ENCODE measurements at regions not wholly inside any gene's neighbourhood (a gene's known extent, or its start where the extent isn't known, plus 50 kb on each side); places are given as distances from the start of the nearest gene placed in this dataset.
A peak's percentile ranks its signal among the peaks of the same experiment; 100 is the strongest.
"Not testable (repeated sequence)": the region's sequence is repeated elsewhere in the genome, so short reads cannot be mapped to it uniquely, and the experiment has no call there.

- Histone ChIP-seq H3K36me3 (no peaks in the 10 kb centered on the region), H3K4me3 (no peak overlapping the region), H3K9me3 (no peaks in the 10 kb centered on the region), H3K27me3 (ENCODE audit: low read depth) (no peaks in the 10 kb centered on the region), H3K4me1 (no peaks in the 10 kb centered on the region), H3K27ac (no peak overlapping the region)
- DNase-seq (no peak), ATAC-seq (no peak)
- intact Hi-C loops (cut with DNase I): no loop called here
- no peak for TF ChIP-seq CTCF (IDR thresholded peaks at IDR 0.05)
Observed at GRCh38 chr6:112936079-112936472, 588.9 kb downstream of the RFPL4B start.

DNA sequence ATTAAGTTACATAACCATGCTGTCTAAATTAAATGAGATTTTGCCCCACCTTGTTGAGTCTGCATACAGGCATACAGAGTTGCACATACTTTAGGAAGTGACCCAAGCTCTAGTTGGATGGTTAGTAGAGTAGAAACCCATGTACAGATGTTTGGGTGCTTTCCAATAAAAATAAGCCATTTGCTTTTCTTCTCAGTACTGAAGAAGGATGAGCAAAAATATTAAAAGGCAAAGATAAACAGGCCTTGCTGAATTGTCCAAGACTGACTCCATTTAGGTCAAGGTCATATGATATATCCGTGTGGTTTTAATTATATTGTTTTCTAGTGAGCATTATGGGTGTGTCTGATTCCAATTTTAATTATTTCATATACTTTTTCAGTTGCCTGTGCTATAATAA lies 589.4 kb downstream of the RFPL4B start:
- no peak overlapping the region for H3K4me3 ChIP-seq
- H3K9me3 ChIP-seq: no peaks in the 10 kb centered on the region
- TF ChIP-seq CTCF (IDR thresholded peaks at IDR 0.05): no peak
- intact Hi-C loops (cut with DNase I): no loop called here
- no peak overlapping the region for H3K27ac ChIP-seq
- H3K36me3 ChIP-seq: no peaks in the 10 kb centered on the region
- no peaks in the 10 kb centered on the region for H3K4me1 ChIP-seq
- H3K27me3 ChIP-seq (ENCODE audit: low read depth): no peaks in the 10 kb centered on the region
- ATAC-seq: no peak
- DNase-seq: no peak

GRCh38 chr6:112937690-112938089 lies 590.6 kb downstream of the RFPL4B start:
- H3K9me3 ChIP-seq; H3K4me3 ChIP-seq; intact Hi-C loops (cut with DNase I); H3K27me3 ChIP-seq (ENCODE audit: low read depth); H3K4me1 ChIP-seq; H3K36me3 ChIP-seq; ATAC-seq; H3K27ac ChIP-seq: not testable (repeated sequence)
- DNase-seq: peak; percentile 13

DNA sequence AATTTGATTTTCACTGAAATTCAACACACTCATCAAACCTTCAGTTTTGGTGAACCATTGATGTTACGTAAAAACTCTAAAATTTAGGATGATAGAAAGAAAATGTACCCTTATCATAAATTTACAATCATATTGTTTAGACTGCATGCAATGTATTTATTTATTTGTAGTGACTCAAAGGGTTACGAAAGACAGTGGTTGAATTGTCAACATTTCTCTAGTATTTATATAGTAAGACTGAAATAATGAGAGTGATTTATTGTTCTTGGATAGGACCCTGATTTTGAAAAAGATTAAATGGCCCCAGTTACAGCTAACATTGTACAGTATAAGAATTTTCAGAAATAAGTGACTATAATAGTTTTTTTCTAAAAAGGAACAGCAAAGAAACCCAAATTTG lies 591.5 kb downstream of the RFPL4B start:
- DNase-seq (no peak), ATAC-seq (no peak)
- no peak overlapping the region for H3K4me3 ChIP-seq
- no peak for TF ChIP-seq CTCF (IDR thresholded peaks at IDR 0.05)
- H3K36me3 ChIP-seq: no peaks in the 10 kb centered on the region
- no peak overlapping the region for H3K27ac ChIP-seq
- no peaks in the 10 kb centered on the region for H3K4me1 ChIP-seq
- H3K9me3 ChIP-seq: no peaks in the 10 kb centered on the region
- intact Hi-C loops (cut with DNase I): no loop called here
- no peaks in the 10 kb centered on the region for H3K27me3 ChIP-seq (ENCODE audit: low read depth)

DNA sequence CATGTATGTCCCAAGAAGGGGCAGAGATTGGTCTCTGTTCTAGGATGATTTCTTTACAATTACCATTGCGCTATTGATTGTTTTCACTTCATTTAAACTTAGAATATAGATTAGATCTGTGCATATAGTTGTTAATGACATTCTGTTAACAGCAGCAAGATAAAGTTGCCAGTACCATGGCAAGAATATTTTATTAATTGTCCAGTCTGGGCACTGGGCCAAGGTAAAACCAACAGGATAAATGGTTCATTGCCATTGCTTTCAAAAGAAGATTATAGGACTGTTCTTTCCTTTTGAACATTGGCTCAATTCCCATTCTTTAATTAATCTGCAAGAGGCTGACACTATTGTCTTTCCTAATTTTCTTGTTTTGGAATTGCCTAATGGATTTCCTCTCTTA lies 592.4 kb downstream of the RFPL4B start:
- intact Hi-C loops (cut with DNase I): no loop called here
- H3K9me3 ChIP-seq: no peaks in the 10 kb centered on the region
- no peak overlapping the region for H3K27ac ChIP-seq
- ATAC-seq: no peak
- DNase-seq: no peak
- no peaks in the 10 kb centered on the region for H3K27me3 ChIP-seq (ENCODE audit: low read depth)
- TF ChIP-seq CTCF (IDR thresholded peaks at IDR 0.05): no peak
- H3K36me3 ChIP-seq: no peaks in the 10 kb centered on the region
- H3K4me1 ChIP-seq: no peaks in the 10 kb centered on the region
- no peak overlapping the region for H3K4me3 ChIP-seq

GRCh38 chr6:112941613-112942012 lies 594.5 kb downstream of the RFPL4B start:
- H3K4me1 ChIP-seq: no peaks in the 10 kb centered on the region
- DNase-seq: no peak
- no peak for ATAC-seq
- no peaks in the 10 kb centered on the region for H3K36me3 ChIP-seq
- H3K4me3 ChIP-seq: no peak overlapping the region
- no peak overlapping the region for H3K27ac ChIP-seq
- H3K27me3 ChIP-seq (ENCODE audit: low read depth): no peaks in the 10 kb centered on the region
- H3K9me3 ChIP-seq: no peaks in the 10 kb centered on the region
- intact Hi-C loops (cut with DNase I): no loop called here
- no peak for TF ChIP-seq CTCF (IDR thresholded peaks at IDR 0.05)
